OCI-LY3 (cell line): ENCODE measurements at regions not wholly inside any gene's neighbourhood (a gene's known extent, or its start where the extent isn't known, plus 50 kb on each side); places are given as distances from the start of the nearest gene placed in this dataset.

Experiments used
- CTCF ChIP-seq: fragments of 200-600, 300-600 bp; sonication (generic); IDR thresholded peaks from 2 replicates; pipeline ENCODE4 v1.5.1; 2014; ENCODE audit warnings: antibody characterized with exemption, low read length, low read depth
- EZH2phosphoT487 ChIP-seq: fragments of 200-600 bp; shearing (Covaris generic); IDR thresholded peaks from 2 replicates; pipeline ENCODE4 v1.6.1; 2018; ENCODE audit warnings: antibody characterized with exemption, mixed run types, low read depth

GRCh38 chr12:118520214-118521035, 144.1 kb downstream of the SUDS3 start:
- TF ChIP-seq CTCF (no peak), EZH2phosphoT487 (no peak)
